GM23248 (cell line): ENCODE measurements at regions not wholly inside any gene's neighbourhood (a gene's known extent, or its start where the extent isn't known, plus 50 kb on each side); places are given as distances from the start of the nearest gene placed in this dataset.
"Not testable (repeated sequence)": the region's sequence is repeated elsewhere in the genome, so short reads cannot be mapped to it uniquely, and the experiment has no call there.

ENCODE experiments used
- EZH2 ChIP-seq: fragments of 200-600 bp; sonication (generic); IDR thresholded peaks from 2 replicates; pipeline ENCODE4 v1.6.1; 2018; ENCODE audit warnings: antibody characterized with exemption, mild to moderate bottlenecking; ENCODE audit not compliant: insufficient read depth, poor library complexity, severe bottlenecking
- EZH2phosphoT487 ChIP-seq: fragments of 200-600 bp; sonication (generic); IDR thresholded peaks from 2 replicates; pipeline ENCODE4 v1.6.1; 2018; ENCODE audit warnings: antibody characterized with exemption, moderate library complexity, mild to moderate bottlenecking, low read depth; ENCODE audit not compliant: insufficient read depth

DNA sequence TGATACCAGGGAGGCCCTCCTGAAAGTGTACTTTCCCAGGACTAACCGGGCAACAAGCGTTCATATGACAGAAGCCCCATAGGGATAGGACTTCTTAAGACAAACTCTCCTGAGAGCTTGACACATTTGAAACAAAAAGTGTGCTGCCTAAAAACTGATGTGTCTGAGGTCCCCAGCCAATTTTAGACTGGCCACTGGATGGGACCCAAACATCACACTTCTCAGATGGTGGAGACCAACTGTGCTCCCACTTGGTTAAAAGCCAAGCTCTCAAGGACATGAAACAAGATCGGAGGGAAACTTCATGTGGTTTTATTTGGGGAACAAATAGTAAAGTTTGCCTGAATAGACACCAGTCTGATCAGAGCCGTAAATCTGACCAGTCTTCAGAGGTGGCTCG is 113.5 kb upstream of the ACBD5 start:
- not testable (repeated sequence) for TF ChIP-seq EZH2, EZH2phosphoT487
